Testis (tissue), 2 donors: ENCODE measurements at regions not wholly inside any gene's neighbourhood (a gene's known extent, or its start where the extent isn't known, plus 50 kb on each side); places are given as distances from the start of the nearest gene placed in this dataset.

Source experiments
- CTCF ChIP-seq, 3 experiments: fragments of 450-650 bp in 2 of 3; fragments of 200-600 bp in 1 of 3; sonication (generic) in 1 of 3; IDR thresholded peaks; one replicate each; pipeline ENCODE4 v1.5.1; 2016 to 2019; ENCODE audit warnings: antibody characterized with exemption in 3 of 3, mild to moderate bottlenecking in 2 of 3, moderate library complexity in 1 of 3
- POLR2A ChIP-seq: fragments of 450-650 bp; IDR thresholded peaks from one replicate; pipeline ENCODE4 v1.6.1; 2017; ENCODE audit warnings: antibody characterized with exemption, mild to moderate bottlenecking, moderate library complexity

- no peak for TF ChIP-seq CTCF (IDR thresholded peaks at IDR 0.05)
- no peak for TF ChIP-seq POLR2A
Observed at GRCh38 chr4:3656416-3657356, 109.5 kb upstream of the ADRA2C start.
